ENCODE measurements at regions not wholly inside any gene's neighbourhood (a gene's known extent, or its start where the extent isn't known, plus 50 kb on each side); places are given as distances from the start of the nearest gene placed in this dataset.

GRCh38 chr21:38910390-38911067 is 104.8 kb downstream of the ETS2 start:
- Mint-ChIP-seq H3K27me3 (ENCODE audit: low read depth) (peaks cover 27% of the 10 kb centered on the region), H3K36me3 (ENCODE audit: insufficient read depth in 1 of 3, low read depth in 3 of 3) (no peaks in the 10 kb centered on the region; a peak in 1 of 7 replicates), H3K9me3 (no peaks in the 10 kb centered on the region), H3K27ac (no peak overlapping the region), H3K4me3 (no peak overlapping the region), H3K4me1 (peaks cover 32 to 43% of the 10 kb centered on the region in 2 experiments)
- Histone ChIP-seq H4K5ac (ENCODE audit: insufficient read length, low read depth, low read length) (no peak overlapping the region), H3K56ac (ENCODE audit: insufficient read length, low read depth, low read length) (no peak overlapping the region), H3K4me2 (ENCODE audit: insufficient read depth, insufficient read length, low read length) (no peak overlapping the region), H3T11ph (ENCODE audit: low read length) (no peak overlapping the region), H4K91ac (ENCODE audit: insufficient read length, low read depth, low read length) (no peak overlapping the region), H3K4me1 (ENCODE audit: insufficient read depth, low read length) (peaks cover 5% of the 10 kb centered on the region; the same call in 1 of the 2 replicates), H3K23ac (ENCODE audit: insufficient read length, low read depth, low read length) (no peak overlapping the region), H3K27ac (ENCODE audit: insufficient read length, low read depth, low read length) (no peak overlapping the region), H2BK5ac (ENCODE audit: insufficient read length, low read length) (no peak overlapping the region), H3K79me1 (ENCODE audit: insufficient read depth, low read depth, low read length, poor library complexity, severe bottlenecking) (no peaks in the 10 kb centered on the region), H2BK120ac (ENCODE audit: low read depth, low read length, poor library complexity, severe bottlenecking) (no peak overlapping the region), H2BK15ac (ENCODE audit: low read depth, low read length) (no peak overlapping the region), H3K18ac (ENCODE audit: insufficient read length, low read depth, low read length) (no peak overlapping the region), H2BK20ac (ENCODE audit: low read depth, low read length, poor library complexity, severe bottlenecking) (no peak overlapping the region), H3K9ac (ENCODE audit: extremely low read depth, insufficient read length, low read length) (no peak overlapping the region), H2BK12ac (ENCODE audit: insufficient read length, low read depth, low read length) (no peak overlapping the region), H2AFZ (ENCODE audit: low read length) (no peak overlapping the region), H3K27me3 (ENCODE audit: insufficient read depth, low read length) (no peaks in the 10 kb centered on the region), H2AK5ac (ENCODE audit: insufficient read length, low read length) (no peak overlapping the region), H3K23me2 (ENCODE audit: insufficient read length, low read depth, low read length, poor library complexity, severe bottlenecking) (peaks cover 8% of the 10 kb centered on the region), H3K9me3 (ENCODE audit: control insufficient read depth, low read depth, low read length) (no peaks in the 10 kb centered on the region), H4K20me1 (ENCODE audit: control insufficient read depth, insufficient read depth, insufficient read length) (no peaks in the 10 kb centered on the region), H3K14ac (ENCODE audit: insufficient read depth, low read length) (no peak overlapping the region), H3K4ac (ENCODE audit: low read depth, low read length) (no peak overlapping the region), H4K8ac (replicated peaks; ENCODE audit: insufficient read length, low read depth, low read length) (no peak overlapping the region), H3K79me2 (ENCODE audit: insufficient read depth, low read length) (no peaks in the 10 kb centered on the region)
- TF ChIP-seq CTCF (conservative IDR thresholded peaks at IDR 0.05) = no peak
- no CpG with 5 or more reads among the region's 9 CpGs for WGBS (ENCODE audit: extremely low coverage, insufficient read length, low lambda C conversion rate)
- DNase-seq = no peak
